H1 (cell line): ENCODE measurements at regions not wholly inside any gene's neighbourhood (a gene's known extent, or its start where the extent isn't known, plus 50 kb on each side); places are given as distances from the start of the nearest gene placed in this dataset.

Source experiments
- CTCF ChIA-PET: fragments of 300-600 bp; sonication (Branson Sonifier 250); formaldehyde crosslinking; loops from one replicate; lab custom pipeline; 2021; ENCODE audit not compliant: partially characterized antibody; lab: Charles Lee
- POLR2A ChIA-PET: fragments of 300-600 bp; sonication (Branson Sonifier 250); formaldehyde crosslinking; loops from one replicate; lab custom pipeline; 2021; ENCODE audit warnings: inconsistent platforms; ENCODE audit not compliant: partially characterized antibody; lab: Charles Lee
- DNase-seq, 2 experiments: peaks; one replicate each; pipeline versions ENCODE4 v3.0.0 to v3.0.0-alpha.2; 2010 to 2022; ENCODE audit warnings: low spot score in 2 of 2, low read depth in 1 of 2, mixed read lengths in 1 of 2
- FAIRE-seq: peaks from 2 replicates; lab custom pipeline; 2011; peaks lifted over from hg19 to GRCh38; lab: Jason Lieb, UNC
- H2AFZ ChIP-seq: 2 replicates; pipeline ENCODE4 v1.8.1; 2012; ENCODE audit warnings: low read length, inconsistent platforms
- H2AK5ac ChIP-seq: 2 replicates; pipeline ENCODE4 v1.6.1; 2013; ENCODE audit warnings: low read depth, low read length
- H2BK120ac ChIP-seq: replicated peaks from 2 replicates; pipeline ENCODE3; 2013; ENCODE audit warnings: low read depth, low read length, inconsistent platforms
- H2BK12ac ChIP-seq: 2 replicates; pipeline ENCODE4 v1.6.1; 2013; ENCODE audit warnings: low read depth, low read length
- H2BK15ac ChIP-seq: 2 replicates; pipeline ENCODE4 v1.6.1; 2013; ENCODE audit warnings: low read length
- H2BK20ac ChIP-seq: 2 replicates; pipeline ENCODE4 v1.6.1; 2013; ENCODE audit warnings: low read length
- H2BK5ac ChIP-seq: 2 replicates; pipeline ENCODE4 v1.6.1; 2013; ENCODE audit warnings: low read depth, low read length
- H3K14ac ChIP-seq: 2 replicates; pipeline ENCODE4 v1.6.1; 2013; ENCODE audit warnings: inconsistent platforms; ENCODE audit not compliant: insufficient read length
- H3K18ac ChIP-seq: 2 replicates; pipeline ENCODE4 v1.6.1; 2013; ENCODE audit warnings: low read length; ENCODE audit errors: extremely low read depth
- H3K23ac ChIP-seq: 2 replicates; pipeline ENCODE4 v1.6.1; 2013; ENCODE audit warnings: inconsistent platforms; ENCODE audit not compliant: insufficient read length
- H3K23me2 ChIP-seq: 2 replicates; pipeline ENCODE4 v1.6.1; 2013; ENCODE audit warnings: low read depth, low read length
- H3K27ac ChIP-seq: 2 replicates; pipeline ENCODE4 v1.6.1; 2011; ENCODE audit warnings: low read depth, low read length, inconsistent platforms
- H3K27me3 ChIP-seq, 4 experiments: replicated peaks in 1 of 4; 1 replicate in 1 of 4; 2 replicates in 3 of 4; pipeline versions ENCODE4 v1.6.1 to v1.8.1; 2011 to 2013; ENCODE audit warnings: low read length in 3 of 4, mild to moderate bottlenecking in 3 of 4, inconsistent platforms in 2 of 4, mixed read lengths in 2 of 4, moderate library complexity in 1 of 4; ENCODE audit not compliant: control insufficient read depth in 3 of 4, insufficient read depth in 3 of 4; ENCODE audit errors: extremely low read depth in 1 of 4
- H3K36me3 ChIP-seq, 4 experiments: 2 replicates each; pipeline versions ENCODE4 v1.6.1 to v1.8.1; 2011 to 2013; ENCODE audit warnings: mild to moderate bottlenecking in 4 of 4, low read length in 3 of 4, moderate library complexity in 2 of 4, control low read depth in 1 of 4, inconsistent platforms in 1 of 4; ENCODE audit not compliant: insufficient read depth in 4 of 4, control insufficient read depth in 2 of 4
- H3K4ac ChIP-seq: replicated peaks from 2 replicates; pipeline ENCODE3; 2013; ENCODE audit warnings: low read length, low read depth, mixed read lengths, inconsistent platforms; ENCODE audit not compliant: insufficient read length
- H3K4me1 ChIP-seq, 4 experiments: replicated peaks in 1 of 4; 1 replicate in 1 of 4; 2 replicates in 3 of 4; pipeline versions ENCODE4 v1.6.1 to v1.8.1; 2011 to 2013; ENCODE audit warnings: low read length in 3 of 4, inconsistent platforms in 2 of 4, mixed read lengths in 1 of 4; ENCODE audit not compliant: insufficient read depth in 4 of 4, control insufficient read depth in 3 of 4
- H3K4me2 ChIP-seq, 2 experiments: 2 replicates each; pipeline versions ENCODE4 v1.6.1 to v1.8.1; 2011 to 2013; ENCODE audit warnings: low read depth in 2 of 2, low read length in 2 of 2, control low read depth in 1 of 2, inconsistent platforms in 1 of 2, mild to moderate bottlenecking in 1 of 2; ENCODE audit not compliant: insufficient read depth in 1 of 2
- H3K4me3 ChIP-seq, 4 experiments: fragments of 200-600, 300-600 bp in 1 of 4; sonication (generic), shearing (Covaris generic), sonication (Bioruptor Twin) in 1 of 4; 2 replicates each; pipeline versions ENCODE4 v1.5.1 to v1.8.1; 2011 to 2016; ENCODE audit warnings: low read length in 4 of 4, low read depth in 3 of 4, control low read depth in 2 of 4, inconsistent platforms in 2 of 4, mild to moderate bottlenecking in 2 of 4, mixed read lengths in 1 of 4, moderate library complexity in 1 of 4; ENCODE audit not compliant: insufficient read depth in 2 of 4; ENCODE audit errors: extremely low read depth in 1 of 4
- H3K56ac ChIP-seq: replicated peaks from 2 replicates; pipeline ENCODE3; 2013; ENCODE audit warnings: low read depth, mild to moderate bottlenecking, mixed read lengths, low read length, inconsistent platforms; ENCODE audit not compliant: insufficient read length
- H3K79me1 ChIP-seq: 2 replicates; pipeline ENCODE4 v1.6.1; 2013; ENCODE audit warnings: low read depth, low read length, control low read depth
- H3K79me2 ChIP-seq, 2 experiments: 2 replicates each; pipeline versions ENCODE4 v1.6.1 to v1.8.1; 2012 to 2013; ENCODE audit warnings: low read length in 2 of 2, mild to moderate bottlenecking in 2 of 2, inconsistent platforms in 1 of 2; ENCODE audit not compliant: insufficient read depth in 2 of 2, control insufficient read depth in 1 of 2
- H3K9ac ChIP-seq, 4 experiments: replicated peaks in 1 of 4; 1 replicate in 1 of 4; 2 replicates in 3 of 4; pipeline versions ENCODE4 v1.6.1 to v1.8.1; 2011 to 2013; ENCODE audit warnings: low read depth in 3 of 4, low read length in 3 of 4, control low read depth in 2 of 4, mild to moderate bottlenecking in 2 of 4, moderate library complexity in 2 of 4, inconsistent platforms in 1 of 4; ENCODE audit errors: extremely low read depth in 1 of 4
- H3K9me3 ChIP-seq, 2 experiments: 2 replicates each; pipeline versions ENCODE4 v1.6.1 to v1.8.1; 2012 to 2013; ENCODE audit warnings: mild to moderate bottlenecking in 2 of 2, moderate library complexity in 2 of 2, control low read depth in 1 of 2, inconsistent platforms in 1 of 2, low read depth in 1 of 2, low read length in 1 of 2, mixed read lengths in 1 of 2; ENCODE audit not compliant: insufficient read depth in 2 of 2
- H4K20me1 ChIP-seq, 2 experiments: replicated peaks in 1 of 2; 2 replicates each; pipeline versions ENCODE3 to v1.8.1; 2011 to 2013; ENCODE audit warnings: inconsistent platforms in 2 of 2, low read length in 2 of 2, mild to moderate bottlenecking in 1 of 2; ENCODE audit not compliant: insufficient read depth in 2 of 2, control insufficient read depth in 1 of 2
- H4K5ac ChIP-seq: 2 replicates; pipeline ENCODE4 v1.6.1; 2013; ENCODE audit warnings: low read length, low read depth, mixed read lengths, inconsistent platforms; ENCODE audit not compliant: insufficient read length
- H4K8ac ChIP-seq: 2 replicates; pipeline ENCODE4 v1.8.0; 2013; ENCODE audit warnings: mild to moderate bottlenecking, moderate library complexity, low read length, inconsistent platforms; ENCODE audit not compliant: insufficient read depth; ENCODE audit errors: extremely low read depth
- H4K91ac ChIP-seq: replicated peaks from 2 replicates; pipeline ENCODE3; 2013; ENCODE audit warnings: low read length, mixed read lengths, inconsistent platforms; ENCODE audit not compliant: insufficient read length
- CEBPB ChIP-seq: IDR thresholded peaks from 2 replicates; pipeline ENCODE4 v1.6.1; 2012; ENCODE audit warnings: low read depth, low read length
- CHD1 ChIP-seq: IDR thresholded peaks from 2 replicates; pipeline ENCODE4 v1.6.1; 2012; ENCODE audit warnings: low read depth, low read length, improper control_type of control experiment
- WGBS, 2 experiments: shearing (Covaris generic) in 1 of 2; methylation state at CpG; one replicate each; pipeline versions ENCODE4 v1.1.6 to v1.1.7; 2013 to 2015; ENCODE audit warnings: low lambda C conversion rate in 2 of 2, mixed read lengths in 2 of 2, inconsistent platforms in 1 of 2, low coverage in 1 of 2, missing lambda C conversion rate in 1 of 2; ENCODE audit not compliant: insufficient replicate concordance in 2 of 2, insufficient coverage in 1 of 2, insufficient read length in 1 of 2; ENCODE audit errors: extremely low coverage in 1 of 2, missing lambda C conversion rate in 1 of 2; 5-methylcytosine and 5-hydroxymethylcytosine counted together

GRCh38 chr15:69857250-69857649 lies 240.5 kb downstream of the TLE3 start:
- H4K20me1 ChIP-seq: no peaks in the 10 kb centered on the region
- H3K27ac ChIP-seq: no peak overlapping the region
- H3K4me2 ChIP-seq: no peak overlapping the region
- POLR2A ChIA-PET: no interaction called here
- H2BK12ac ChIP-seq: no peak overlapping the region
- H2AFZ ChIP-seq: no peak overlapping the region
- no peaks in the 10 kb centered on the region for H3K9me3 ChIP-seq
- H3K79me2 ChIP-seq: no peaks in the 10 kb centered on the region
- 0 out of 2 replicates have a peak, but pooled peaks cover 1% of the 10 kb centered on the region for H3K23me2 ChIP-seq
- no peak overlapping the region for H2AK5ac ChIP-seq
- H3K36me3 ChIP-seq: no peaks in the 10 kb centered on the region
- no peak overlapping the region for H2BK20ac ChIP-seq
- no peak overlapping the region for H3K14ac ChIP-seq
- no peak overlapping the region for H3K4me3 ChIP-seq
- H4K5ac ChIP-seq: no peak overlapping the region
- peaks cover 0 to 4% (median 0%) of the 10 kb centered on the region in 4 experiments; a peak in 1 of 7 replicates for H3K4me1 ChIP-seq
- no peak overlapping the region for H3K9ac ChIP-seq
- H3K18ac ChIP-seq: no peak overlapping the region
- no peak for TF ChIP-seq CEBPB
- TF ChIP-seq CHD1: no peak
- no peak overlapping the region for H2BK5ac ChIP-seq
- CTCF ChIA-PET: interaction anchor here (1.2 kb wide), 1 partner anchor 135 kb away, joined by 3 read pairs; no protein-coding TSS in a partner anchor
- WGBS, 2 experiments: 79 to 100% methylated on average over 1 to 6 of the region's 6 CpGs
- H2BK15ac ChIP-seq: no peak overlapping the region
- H2BK120ac ChIP-seq: no peak overlapping the region
- H3K27me3 ChIP-seq: no peaks in the 10 kb centered on the region; a peak in 1 of 7 replicates
- H4K91ac ChIP-seq: no peak overlapping the region
- FAIRE-seq (no peak), DNase-seq (no peak)
- H3K79me1 ChIP-seq: no peaks in the 10 kb centered on the region
- no peak overlapping the region for H3K56ac ChIP-seq
- no peak overlapping the region for H4K8ac ChIP-seq
- no peak overlapping the region for H3K23ac ChIP-seq
- H3K4ac ChIP-seq: no peak overlapping the region
